GM23338 (cell line): ENCODE measurements at regions not wholly inside any gene's neighbourhood (a gene's known extent, or its start where the extent isn't known, plus 50 kb on each side); places are given as distances from the start of the nearest gene placed in this dataset.

ENCODE experiments used
- CREB1 ChIP-seq: fragments of 250-450 bp; sonication (Bioruptor Pico); IDR thresholded peaks from 2 replicates; pipeline ENCODE4 v1.5.0; 2020; ENCODE audit warnings: low read depth, mild to moderate bottlenecking, moderate library complexity
- EZH2 ChIP-seq: fragments of 200-600 bp; sonication (generic); IDR thresholded peaks from one replicate; pipeline ENCODE4 v1.8.0; 2017; ENCODE audit warnings: antibody characterized with exemption, mild to moderate bottlenecking, low read depth; ENCODE audit not compliant: unreplicated experiment
- EZH2phosphoT487 ChIP-seq: fragments of 200-600 bp; sonication (generic); IDR thresholded peaks from one replicate; pipeline ENCODE4 v1.8.1; 2018; ENCODE audit warnings: antibody characterized with exemption; ENCODE audit not compliant: unreplicated experiment
- JUNB ChIP-seq: IDR thresholded peaks from one replicate; pipeline ENCODE4 v1.6.1; 2016; ENCODE audit warnings: antibody characterized with exemption; ENCODE audit not compliant: unreplicated experiment
- POLR2AphosphoS5 ChIP-seq: IDR thresholded peaks from 2 replicates; pipeline ENCODE4 v1.6.1; 2016; ENCODE audit warnings: antibody characterized with exemption, low read depth
- STAT1 ChIP-seq: IDR thresholded peaks from one replicate; pipeline ENCODE4 v1.6.1; 2016; ENCODE audit warnings: antibody characterized with exemption; ENCODE audit not compliant: unreplicated experiment
- ZNF114 ChIP-seq: fragments of 250-450 bp; sonication (Bioruptor Pico); IDR thresholded peaks from 2 replicates; pipeline ENCODE4 v1.5.0; 2020; ENCODE audit warnings: mild to moderate bottlenecking, moderate library complexity
- TF ChIP-seq, protein P1 (sequence below), 2 experiments: fragments of 200-600 bp in 1 of 2; sonication (generic) in 1 of 2; conservative IDR thresholded peaks; 2 replicates each; pipeline versions ENCODE4 v1.5.1 to v1.6.1; 2016 to 2017; ENCODE audit warnings: antibody characterized with exemption in 2 of 2, low read depth in 2 of 2, mild to moderate bottlenecking in 2 of 2, moderate library complexity in 1 of 2
- TF ChIP-seq, protein P2 (sequence below): IDR thresholded peaks from one replicate; pipeline ENCODE4 v1.6.1; 2018; ENCODE audit warnings: antibody characterized with exemption; ENCODE audit not compliant: unreplicated experiment
- TF ChIP-seq, protein P3 (sequence below): IDR thresholded peaks from 2 replicates; pipeline ENCODE4 v1.6.1; 2016; ENCODE audit warnings: antibody characterized with exemption
- TF ChIP-seq, protein P4 (sequence below): fragments of 250-450 bp; sonication (Bioruptor Pico); IDR thresholded peaks from 2 replicates; pipeline ENCODE4 v1.5.0; 2020; ENCODE audit warnings: mild to moderate bottlenecking, moderate library complexity

DNA sequence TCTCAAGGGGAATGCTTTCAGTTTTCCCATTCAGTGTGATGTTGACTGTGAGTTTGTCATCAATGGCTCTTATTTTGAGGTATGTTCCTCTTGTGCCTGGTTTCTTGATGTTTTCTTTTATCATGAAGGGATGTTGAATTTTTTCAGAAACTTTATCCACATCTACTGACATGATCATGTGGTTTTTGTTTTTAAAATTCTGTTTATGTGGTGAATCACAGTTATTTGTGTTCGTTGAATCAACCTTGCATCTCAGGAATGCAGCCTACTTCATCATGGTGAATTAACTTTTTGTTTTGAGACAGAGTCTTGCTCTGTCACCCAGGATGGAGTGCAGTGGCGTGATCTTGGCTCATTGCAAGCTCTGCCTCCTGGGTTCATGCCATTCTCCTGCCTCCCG lies 263.1 kb upstream of the KLF3 start:
- TF ChIP-seq, protein P1, sequence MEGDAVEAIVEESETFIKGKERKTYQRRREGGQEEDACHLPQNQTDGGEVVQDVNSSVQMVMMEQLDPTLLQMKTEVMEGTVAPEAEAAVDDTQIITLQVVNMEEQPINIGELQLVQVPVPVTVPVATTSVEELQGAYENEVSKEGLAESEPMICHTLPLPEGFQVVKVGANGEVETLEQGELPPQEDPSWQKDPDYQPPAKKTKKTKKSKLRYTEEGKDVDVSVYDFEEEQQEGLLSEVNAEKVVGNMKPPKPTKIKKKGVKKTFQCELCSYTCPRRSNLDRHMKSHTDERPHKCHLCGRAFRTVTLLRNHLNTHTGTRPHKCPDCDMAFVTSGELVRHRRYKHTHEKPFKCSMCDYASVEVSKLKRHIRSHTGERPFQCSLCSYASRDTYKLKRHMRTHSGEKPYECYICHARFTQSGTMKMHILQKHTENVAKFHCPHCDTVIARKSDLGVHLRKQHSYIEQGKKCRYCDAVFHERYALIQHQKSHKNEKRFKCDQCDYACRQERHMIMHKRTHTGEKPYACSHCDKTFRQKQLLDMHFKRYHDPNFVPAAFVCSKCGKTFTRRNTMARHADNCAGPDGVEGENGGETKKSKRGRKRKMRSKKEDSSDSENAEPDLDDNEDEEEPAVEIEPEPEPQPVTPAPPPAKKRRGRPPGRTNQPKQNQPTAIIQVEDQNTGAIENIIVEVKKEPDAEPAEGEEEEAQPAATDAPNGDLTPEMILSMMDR (conservative IDR thresholded peaks at IDR 0.05; ENCODE audit: low read depth in 2 of 2) = no peak
- TF ChIP-seq, protein P2, sequence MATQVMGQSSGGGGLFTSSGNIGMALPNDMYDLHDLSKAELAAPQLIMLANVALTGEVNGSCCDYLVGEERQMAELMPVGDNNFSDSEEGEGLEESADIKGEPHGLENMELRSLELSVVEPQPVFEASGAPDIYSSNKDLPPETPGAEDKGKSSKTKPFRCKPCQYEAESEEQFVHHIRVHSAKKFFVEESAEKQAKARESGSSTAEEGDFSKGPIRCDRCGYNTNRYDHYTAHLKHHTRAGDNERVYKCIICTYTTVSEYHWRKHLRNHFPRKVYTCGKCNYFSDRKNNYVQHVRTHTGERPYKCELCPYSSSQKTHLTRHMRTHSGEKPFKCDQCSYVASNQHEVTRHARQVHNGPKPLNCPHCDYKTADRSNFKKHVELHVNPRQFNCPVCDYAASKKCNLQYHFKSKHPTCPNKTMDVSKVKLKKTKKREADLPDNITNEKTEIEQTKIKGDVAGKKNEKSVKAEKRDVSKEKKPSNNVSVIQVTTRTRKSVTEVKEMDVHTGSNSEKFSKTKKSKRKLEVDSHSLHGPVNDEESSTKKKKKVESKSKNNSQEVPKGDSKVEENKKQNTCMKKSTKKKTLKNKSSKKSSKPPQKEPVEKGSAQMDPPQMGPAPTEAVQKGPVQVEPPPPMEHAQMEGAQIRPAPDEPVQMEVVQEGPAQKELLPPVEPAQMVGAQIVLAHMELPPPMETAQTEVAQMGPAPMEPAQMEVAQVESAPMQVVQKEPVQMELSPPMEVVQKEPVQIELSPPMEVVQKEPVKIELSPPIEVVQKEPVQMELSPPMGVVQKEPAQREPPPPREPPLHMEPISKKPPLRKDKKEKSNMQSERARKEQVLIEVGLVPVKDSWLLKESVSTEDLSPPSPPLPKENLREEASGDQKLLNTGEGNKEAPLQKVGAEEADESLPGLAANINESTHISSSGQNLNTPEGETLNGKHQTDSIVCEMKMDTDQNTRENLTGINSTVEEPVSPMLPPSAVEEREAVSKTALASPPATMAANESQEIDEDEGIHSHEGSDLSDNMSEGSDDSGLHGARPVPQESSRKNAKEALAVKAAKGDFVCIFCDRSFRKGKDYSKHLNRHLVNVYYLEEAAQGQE = no peak
- TF ChIP-seq EZH2phosphoT487 (no peak), POLR2AphosphoS5 (no peak), EZH2 (no peak), JUNB (no peak), CREB1 (no peak), ZNF114 (CRISPR knock-in tag) (no peak), STAT1 (no peak)
- TF ChIP-seq, protein P3, sequence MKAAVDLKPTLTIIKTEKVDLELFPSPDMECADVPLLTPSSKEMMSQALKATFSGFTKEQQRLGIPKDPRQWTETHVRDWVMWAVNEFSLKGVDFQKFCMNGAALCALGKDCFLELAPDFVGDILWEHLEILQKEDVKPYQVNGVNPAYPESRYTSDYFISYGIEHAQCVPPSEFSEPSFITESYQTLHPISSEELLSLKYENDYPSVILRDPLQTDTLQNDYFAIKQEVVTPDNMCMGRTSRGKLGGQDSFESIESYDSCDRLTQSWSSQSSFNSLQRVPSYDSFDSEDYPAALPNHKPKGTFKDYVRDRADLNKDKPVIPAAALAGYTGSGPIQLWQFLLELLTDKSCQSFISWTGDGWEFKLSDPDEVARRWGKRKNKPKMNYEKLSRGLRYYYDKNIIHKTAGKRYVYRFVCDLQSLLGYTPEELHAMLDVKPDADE = no peak
- TF ChIP-seq, protein P4, sequence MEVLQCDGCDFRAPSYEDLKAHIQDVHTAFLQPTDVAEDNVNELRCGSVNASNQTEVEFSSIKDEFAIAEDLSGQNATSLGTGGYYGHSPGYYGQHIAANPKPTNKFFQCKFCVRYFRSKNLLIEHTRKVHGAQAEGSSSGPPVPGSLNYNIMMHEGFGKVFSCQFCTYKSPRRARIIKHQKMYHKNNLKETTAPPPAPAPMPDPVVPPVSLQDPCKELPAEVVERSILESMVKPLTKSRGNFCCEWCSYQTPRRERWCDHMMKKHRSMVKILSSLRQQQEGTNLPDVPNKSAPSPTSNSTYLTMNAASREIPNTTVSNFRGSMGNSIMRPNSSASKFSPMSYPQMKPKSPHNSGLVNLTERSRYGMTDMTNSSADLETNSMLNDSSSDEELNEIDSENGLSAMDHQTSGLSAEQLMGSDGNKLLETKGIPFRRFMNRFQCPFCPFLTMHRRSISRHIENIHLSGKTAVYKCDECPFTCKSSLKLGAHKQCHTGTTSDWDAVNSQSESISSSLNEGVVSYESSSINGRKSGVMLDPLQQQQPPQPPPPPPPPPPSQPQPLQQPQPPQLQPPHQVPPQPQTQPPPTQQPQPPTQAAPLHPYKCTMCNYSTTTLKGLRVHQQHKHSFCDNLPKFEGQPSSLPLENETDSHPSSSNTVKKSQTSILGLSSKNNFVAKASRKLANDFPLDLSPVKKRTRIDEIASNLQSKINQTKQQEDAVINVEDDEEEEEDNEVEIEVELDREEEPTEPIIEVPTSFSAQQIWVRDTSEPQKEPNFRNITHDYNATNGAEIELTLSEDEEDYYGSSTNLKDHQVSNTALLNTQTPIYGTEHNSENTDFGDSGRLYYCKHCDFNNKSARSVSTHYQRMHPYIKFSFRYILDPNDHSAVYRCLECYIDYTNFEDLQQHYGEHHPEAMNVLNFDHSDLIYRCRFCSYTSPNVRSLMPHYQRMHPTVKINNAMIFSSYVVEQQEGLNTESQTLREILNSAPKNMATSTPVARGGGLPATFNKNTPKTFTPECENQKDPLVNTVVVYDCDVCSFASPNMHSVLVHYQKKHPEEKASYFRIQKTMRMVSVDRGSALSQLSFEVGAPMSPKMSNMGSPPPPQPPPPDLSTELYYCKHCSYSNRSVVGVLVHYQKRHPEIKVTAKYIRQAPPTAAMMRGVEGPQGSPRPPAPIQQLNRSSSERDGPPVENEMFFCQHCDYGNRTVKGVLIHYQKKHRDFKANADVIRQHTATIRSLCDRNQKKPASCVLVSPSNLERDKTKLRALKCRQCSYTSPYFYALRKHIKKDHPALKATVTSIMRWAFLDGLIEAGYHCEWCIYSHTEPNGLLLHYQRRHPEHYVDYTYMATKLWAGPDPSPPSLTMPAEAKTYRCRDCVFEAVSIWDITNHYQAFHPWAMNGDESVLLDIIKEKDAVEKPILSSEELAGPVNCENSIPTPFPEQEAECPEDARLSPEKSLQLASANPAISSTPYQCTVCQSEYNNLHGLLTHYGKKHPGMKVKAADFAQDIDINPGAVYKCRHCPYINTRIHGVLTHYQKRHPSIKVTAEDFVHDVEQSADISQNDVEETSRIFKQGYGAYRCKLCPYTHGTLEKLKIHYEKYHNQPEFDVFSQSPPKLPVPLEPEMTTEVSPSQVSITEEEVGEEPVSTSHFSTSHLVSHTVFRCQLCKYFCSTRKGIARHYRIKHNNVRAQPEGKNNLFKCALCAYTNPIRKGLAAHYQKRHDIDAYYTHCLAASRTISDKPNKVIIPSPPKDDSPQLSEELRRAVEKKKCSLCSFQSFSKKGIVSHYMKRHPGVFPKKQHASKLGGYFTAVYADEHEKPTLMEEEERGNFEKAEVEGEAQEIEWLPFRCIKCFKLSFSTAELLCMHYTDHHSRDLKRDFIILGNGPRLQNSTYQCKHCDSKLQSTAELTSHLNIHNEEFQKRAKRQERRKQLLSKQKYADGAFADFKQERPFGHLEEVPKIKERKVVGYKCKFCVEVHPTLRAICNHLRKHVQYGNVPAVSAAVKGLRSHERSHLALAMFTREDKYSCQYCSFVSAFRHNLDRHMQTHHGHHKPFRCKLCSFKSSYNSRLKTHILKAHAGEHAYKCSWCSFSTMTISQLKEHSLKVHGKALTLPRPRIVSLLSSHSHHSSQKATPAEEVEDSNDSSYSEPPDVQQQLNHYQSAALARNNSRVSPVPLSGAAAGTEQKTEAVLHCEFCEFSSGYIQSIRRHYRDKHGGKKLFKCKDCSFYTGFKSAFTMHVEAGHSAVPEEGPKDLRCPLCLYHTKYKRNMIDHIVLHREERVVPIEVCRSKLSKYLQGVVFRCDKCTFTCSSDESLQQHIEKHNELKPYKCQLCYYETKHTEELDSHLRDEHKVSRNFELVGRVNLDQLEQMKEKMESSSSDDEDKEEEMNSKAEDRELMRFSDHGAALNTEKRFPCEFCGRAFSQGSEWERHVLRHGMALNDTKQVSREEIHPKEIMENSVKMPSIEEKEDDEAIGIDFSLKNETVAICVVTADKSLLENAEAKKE (CRISPR knock-in tag) = no peak
